GM21390 (cell line): ENCODE measurements at regions not wholly inside any gene's neighbourhood (a gene's known extent, or its start where the extent isn't known, plus 50 kb on each side); places are given as distances from the start of the nearest gene placed in this dataset.
"Not testable (repeated sequence)": the region's sequence is repeated elsewhere in the genome, so short reads cannot be mapped to it uniquely, and the experiment has no call there.

Experiments
- ATAC-seq: cut with Tn5 transposase; IDR thresholded peaks from one replicate; pipeline ENCODE4 v1.9.1; 2021; ENCODE audit not compliant: unreplicated experiment

GRCh38 chr2:175872721-175873120, 129.3 kb downstream of the LNPK start:
- no peak for ATAC-seq

- no peak for ATAC-seq
Measured at GRCh38 chr2:175872005-175872348, 130.1 kb downstream of the LNPK start.

GRCh38 chr2:175871331-175872004, 130.6 kb downstream of the LNPK start:
- ATAC-seq, result no peak

- no peak for ATAC-seq
Measured at GRCh38 chr2:175865716-175866115, 136.4 kb downstream of the LNPK start.

- ATAC-seq, result no peak
Measured at GRCh38 chr2:175864137-175864850, 137.8 kb downstream of the LNPK start.

- no peak for ATAC-seq
Measured at GRCh38 chr2:175861958-175862357, 140.1 kb downstream of the LNPK start.

- no peak for ATAC-seq
Measured at GRCh38 chr2:175855794-175856453, 146.1 kb downstream of the LNPK start.

GRCh38 chr2:175855236-175855635, 146.8 kb downstream of the LNPK start:
- no peak for ATAC-seq

GRCh38 chr2:175854665-175855064, 147.4 kb downstream of the LNPK start:
- ATAC-seq, result no peak

- no peak for ATAC-seq
Measured at GRCh38 chr2:175854129-175854528, 147.9 kb downstream of the LNPK start.

- no peak for ATAC-seq
Measured at GRCh38 chr2:175853616-175853890, 148.5 kb downstream of the LNPK start.

- ATAC-seq, result no peak
Measured at GRCh38 chr2:175852879-175853615, 149.0 kb downstream of the LNPK start.

GRCh38 chr2:175847128-175847527, 154.9 kb downstream of the LNPK start:
- no peak for ATAC-seq

GRCh38 chr2:175844169-175844568, 157.9 kb downstream of the LNPK start:
- ATAC-seq, result no peak

GRCh38 chr2:175843625-175844024, 158.4 kb downstream of the LNPK start:
- no peak for ATAC-seq

- ATAC-seq, result no peak
Measured at GRCh38 chr2:175842996-175843395, 159.1 kb downstream of the LNPK start.

- ATAC-seq, result not testable (repeated sequence)
Measured at GRCh38 chr2:175840765-175841164, 161.3 kb downstream of the LNPK start.

- no peak for ATAC-seq
Measured at GRCh38 chr2:175840256-175840655, 161.8 kb downstream of the LNPK start.

- ATAC-seq, result no peak
Measured at GRCh38 chr2:175838979-175839378, 163.1 kb downstream of the LNPK start.

- ATAC-seq, result no peak
Measured at GRCh38 chr2:175837046-175837445, 165.0 kb downstream of the LNPK start.

GRCh38 chr2:175836361-175836760, 165.7 kb downstream of the LNPK start:
- no peak for ATAC-seq

GRCh38 chr2:175834477-175834876, 167.6 kb downstream of the LNPK start:
- no peak for ATAC-seq
